HG03575 (cell line): ENCODE measurements at regions not wholly inside any gene's neighbourhood (a gene's known extent, or its start where the extent isn't known, plus 50 kb on each side); places are given as distances from the start of the nearest gene placed in this dataset.
"Not testable (repeated sequence)": the region's sequence is repeated elsewhere in the genome, so short reads cannot be mapped to it uniquely, and the experiment has no call there.

ENCODE experiments used
- ATAC-seq: cut with Tn5 transposase; IDR thresholded peaks from one replicate; pipeline ENCODE4 v1.9.1; 2021; ENCODE audit not compliant: unreplicated experiment, insufficient number of reproducible peaks, low FRiP score; ENCODE audit errors: extremely low read depth

- ATAC-seq = not testable (repeated sequence)
Observed at GRCh38 chr1:83383107-83383506, 615.8 kb downstream of the TTLL7 start.

DNA sequence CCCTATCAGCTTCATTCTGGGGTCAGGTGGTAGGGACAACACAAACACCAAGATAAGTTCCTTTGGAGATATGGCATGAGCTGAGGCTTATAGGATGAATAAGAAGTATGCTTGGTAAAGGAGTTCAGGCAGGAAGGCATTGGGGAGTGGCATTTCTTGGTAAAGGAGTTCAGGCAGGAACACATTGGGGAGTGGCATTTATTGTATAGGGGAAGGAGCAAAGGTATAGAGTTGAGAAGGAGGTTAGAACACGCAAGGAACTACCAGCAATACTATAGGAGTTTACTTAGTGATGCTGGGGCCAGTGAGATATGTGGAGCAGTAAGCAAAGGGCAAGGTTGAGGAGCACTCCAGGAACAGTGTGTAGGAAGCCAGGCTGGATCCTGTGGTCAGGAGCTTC is 625.9 kb downstream of the TTLL7 start:
- ATAC-seq = not testable (repeated sequence)

GRCh38 chr1:83369853-83370252 is 629.1 kb downstream of the TTLL7 start:
- ATAC-seq = not testable (repeated sequence)

DNA sequence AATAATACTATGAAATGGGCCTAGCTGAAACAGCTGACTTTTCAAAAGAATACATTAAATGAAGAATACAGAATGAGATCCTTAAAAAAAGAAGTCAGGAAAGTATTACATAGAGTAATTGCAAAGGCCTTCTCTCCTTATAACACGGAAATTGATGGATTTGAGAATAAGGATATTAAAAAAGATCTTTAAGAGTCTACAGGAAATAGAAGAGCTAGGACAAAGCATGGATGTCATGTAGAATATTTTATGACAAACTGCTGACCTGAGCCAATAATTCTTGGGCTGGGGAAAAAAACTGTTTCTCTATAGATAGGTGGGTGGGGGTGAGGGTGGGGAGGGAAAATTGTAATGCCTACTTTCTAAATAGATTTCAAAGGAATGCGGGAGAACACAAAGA is 633.6 kb downstream of the TTLL7 start:
- not testable (repeated sequence) for ATAC-seq

DNA sequence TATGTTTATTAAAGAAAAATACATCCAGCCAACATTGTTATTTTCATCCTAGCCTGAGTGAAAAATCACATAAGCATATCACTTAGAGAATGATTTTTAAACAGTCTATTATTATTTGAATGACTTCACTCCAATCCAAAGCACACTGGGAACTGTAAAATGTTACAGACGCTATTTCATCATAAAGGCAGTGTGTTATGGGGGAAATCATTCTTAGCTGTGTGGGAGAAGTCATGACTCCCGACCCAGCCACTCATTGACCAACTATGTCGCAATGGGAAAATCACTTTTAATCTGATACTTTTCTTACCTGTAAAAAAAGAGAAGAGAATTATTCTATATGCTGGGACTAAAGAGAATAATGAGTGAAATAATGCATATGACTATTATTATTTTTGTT is 653.6 kb downstream of the TTLL7 start:
- not testable (repeated sequence) for ATAC-seq

GRCh38 chr1:83343767-83344166 is 655.2 kb downstream of the TTLL7 start:
- ATAC-seq = not testable (repeated sequence)

GRCh38 chr1:83342995-83343394 is 655.9 kb downstream of the TTLL7 start:
- not testable (repeated sequence) for ATAC-seq

GRCh38 chr1:83332308-83332707 is 666.6 kb downstream of the TTLL7 start:
- ATAC-seq = not testable (repeated sequence)

DNA sequence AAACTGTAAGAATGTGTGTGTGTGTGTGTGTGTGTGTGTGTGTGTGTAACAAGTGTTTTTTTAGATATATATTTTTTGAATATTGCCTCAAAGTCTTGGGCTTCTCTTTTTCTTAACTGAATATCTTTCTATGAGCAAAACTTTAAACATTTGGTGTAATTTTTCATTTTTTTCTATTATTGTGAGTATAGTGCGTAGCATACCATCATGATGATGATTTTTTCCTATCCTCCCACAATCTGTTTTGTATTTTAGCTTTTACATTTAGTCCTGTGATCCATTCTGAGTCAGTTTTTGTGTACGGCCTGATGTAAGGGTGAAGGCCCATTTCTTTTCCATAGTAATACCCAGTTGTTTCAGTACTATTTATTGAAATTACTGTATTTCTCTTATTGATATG is 680.6 kb downstream of the TTLL7 start:
- no peak for ATAC-seq

GRCh38 chr1:83315446-83315845 is 683.5 kb downstream of the TTLL7 start:
- not testable (repeated sequence) for ATAC-seq

DNA sequence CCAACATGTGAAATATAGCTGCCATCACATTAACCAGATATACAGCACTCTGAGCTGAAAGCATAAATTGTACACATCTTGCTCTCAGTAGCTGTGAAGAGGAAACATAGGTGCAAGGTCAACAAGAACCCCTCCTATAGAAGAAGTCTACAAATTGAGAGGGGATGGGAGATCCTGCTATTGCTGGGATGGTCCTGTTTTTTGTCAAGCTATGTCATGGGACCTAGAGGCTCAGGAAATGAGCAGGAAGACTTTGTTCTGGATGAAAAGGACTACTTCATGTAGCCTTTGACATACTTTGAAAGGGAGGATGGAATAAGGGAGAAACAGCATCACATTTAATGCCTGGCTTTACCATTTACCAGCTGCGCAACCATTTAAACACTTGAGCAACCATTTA is 688.8 kb downstream of the TTLL7 start:
- not testable (repeated sequence) for ATAC-seq

DNA sequence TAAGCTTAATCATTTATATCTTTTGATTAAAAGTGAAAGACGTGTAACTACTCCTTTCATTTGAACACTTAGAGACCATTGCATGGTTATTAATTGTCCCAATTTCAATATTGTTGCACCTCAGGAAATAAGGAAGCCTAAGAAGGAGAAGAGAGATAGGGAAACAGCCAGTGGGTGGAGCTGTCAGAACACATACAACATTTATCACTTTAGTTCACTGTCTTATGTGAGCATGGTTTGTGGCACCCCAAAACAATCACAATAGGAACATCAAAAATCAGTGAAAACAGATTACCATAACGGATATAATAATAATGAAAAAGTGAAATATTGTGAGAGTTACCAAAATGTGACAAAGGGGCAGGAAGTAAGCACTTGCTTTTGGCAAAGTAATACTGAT is 689.9 kb downstream of the TTLL7 start:
- ATAC-seq = not testable (repeated sequence)

GRCh38 chr1:83306811-83307210 is 692.1 kb downstream of the TTLL7 start:
- ATAC-seq = not testable (repeated sequence)

GRCh38 chr1:83295594-83295993 is 703.3 kb downstream of the TTLL7 start:
- ATAC-seq = not testable (repeated sequence)

DNA sequence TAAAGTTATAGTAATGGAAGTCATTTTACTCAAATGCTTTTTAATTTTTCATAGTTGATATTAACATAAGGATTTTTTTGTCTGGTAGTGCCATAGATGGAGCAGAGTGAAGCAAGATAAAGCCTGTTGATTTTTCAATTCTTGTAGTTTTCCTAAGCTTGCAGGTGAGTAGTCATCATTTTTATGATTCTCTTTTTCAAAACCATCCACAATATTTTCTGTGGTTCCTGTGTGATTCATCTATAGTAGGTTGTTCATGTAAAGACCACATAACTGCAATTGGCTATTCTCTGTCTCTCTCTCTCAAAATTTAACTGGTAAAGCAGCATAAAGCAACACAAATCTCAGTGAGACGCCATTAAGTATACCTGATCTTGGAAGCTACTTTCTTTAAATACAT is 711.5 kb downstream of the TTLL7 start:
- ATAC-seq = not testable (repeated sequence)

GRCh38 chr1:83274656-83275055 is 724.3 kb downstream of the TTLL7 start:
- not testable (repeated sequence) for ATAC-seq

GRCh38 chr1:83272484-83272883 is 726.4 kb downstream of the TTLL7 start:
- ATAC-seq = not testable (repeated sequence)

DNA sequence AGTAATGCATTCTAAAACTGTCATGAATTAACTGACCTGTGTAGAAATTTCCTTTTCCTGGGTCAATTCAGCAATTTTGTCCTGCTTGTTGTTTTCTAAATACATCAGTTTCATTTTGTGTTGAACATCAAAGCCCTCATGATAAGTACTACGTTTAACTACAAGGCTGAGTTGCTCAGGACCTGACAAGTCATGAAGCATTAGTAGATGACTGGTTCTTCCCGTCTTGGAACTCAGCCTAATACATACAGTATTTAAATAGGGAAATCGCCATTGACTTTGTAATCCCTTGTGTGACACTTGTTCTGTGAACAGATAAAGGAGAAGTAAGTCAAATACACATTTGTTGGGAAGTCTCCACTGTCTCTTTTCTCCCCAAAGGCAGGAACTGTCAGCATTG is 727.1 kb downstream of the TTLL7 start:
- ATAC-seq = not testable (repeated sequence)

- not testable (repeated sequence) for ATAC-seq
Observed at GRCh38 chr1:83270801-83271200, 728.1 kb downstream of the TTLL7 start.

DNA sequence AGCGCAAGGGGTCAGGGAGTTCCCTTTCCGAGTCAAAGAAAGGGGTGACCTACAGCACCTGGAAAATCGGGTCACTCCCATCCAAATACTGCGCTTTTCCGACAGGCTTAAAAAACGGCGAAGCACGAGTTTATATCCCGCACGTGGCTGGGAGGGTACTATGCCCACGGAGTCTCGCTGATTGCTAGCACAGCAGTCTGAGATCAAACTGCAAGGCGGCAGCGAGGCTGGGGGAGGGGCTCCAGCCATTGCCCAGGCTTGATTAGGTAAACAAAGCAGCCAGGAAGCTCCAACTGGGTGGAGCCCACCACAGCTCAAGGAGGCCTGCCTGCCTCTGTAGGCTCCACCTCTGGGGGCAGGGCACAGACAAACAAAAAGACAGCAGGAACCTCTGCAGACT is 735.1 kb downstream of the TTLL7 start:
- ATAC-seq = not testable (repeated sequence)

- not testable (repeated sequence) for ATAC-seq
Observed at GRCh38 chr1:83251687-83252086, 747.2 kb downstream of the TTLL7 start.
